ENCODE measurements at regions not wholly inside any gene's neighbourhood (a gene's known extent, or its start where the extent isn't known, plus 50 kb on each side); places are given as distances from the start of the nearest gene placed in this dataset.

DNA sequence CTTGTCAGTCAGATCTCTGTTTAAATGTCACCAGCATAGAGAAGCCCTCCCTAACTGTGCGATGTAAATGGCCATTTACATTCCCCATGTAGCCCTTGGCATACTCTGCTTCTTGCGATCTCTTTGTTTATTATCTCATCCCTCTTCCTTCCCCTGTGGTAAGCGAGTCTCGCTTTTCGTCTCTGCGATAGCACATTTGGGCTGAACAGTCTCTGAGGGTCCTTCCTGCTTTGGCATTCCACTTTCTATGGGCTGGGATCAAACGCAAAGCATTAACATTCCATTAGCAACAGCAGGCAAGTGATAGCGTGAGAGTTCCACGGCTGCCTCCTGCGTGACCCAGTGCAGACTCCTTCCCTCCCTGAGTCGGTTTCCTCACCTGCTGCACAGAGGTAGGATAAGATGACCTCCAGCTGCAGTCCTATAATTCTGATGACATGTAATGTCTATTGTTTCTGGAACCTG lies 61.4 kb upstream of the TUNAR start:
- Histone ChIP-seq H3K79me2 (ENCODE audit: insufficient read depth, low read length) (no peaks in the 10 kb centered on the region), H3K4me1 (ENCODE audit: insufficient read depth, low read length, severe bottlenecking) (no peaks in the 10 kb centered on the region), H3K36me3 (ENCODE audit: insufficient read depth, low read length) (no peaks in the 10 kb centered on the region), H3K9ac (ENCODE audit: low read length) (no peak overlapping the region), H3K27me3 (ENCODE audit: insufficient read depth, low read length) (0 out of 2 replicates have a peak, but pooled peaks cover 5% of the 10 kb centered on the region), H3K4me3 (ENCODE audit: low read depth, low read length, poor library complexity, severe bottlenecking) (no peak overlapping the region), H3F3A (ENCODE audit: insufficient read depth, low read length) (no peaks in the 10 kb centered on the region), H3K9me2 (ENCODE audit: low read depth, low read length) (no peaks in the 10 kb centered on the region), H4K20me1 (ENCODE audit: insufficient read depth, low read length) (no peaks in the 10 kb centered on the region), H3K4me2 (ENCODE audit: low read length) (no peak overlapping the region), H3K9me3 (ENCODE audit: low read length) (no peaks in the 10 kb centered on the region), H3K27ac (ENCODE audit: low read depth, low read length, poor library complexity, severe bottlenecking) (no peak overlapping the region), H2AFZ (ENCODE audit: low read length) (no peak overlapping the region)
- TF ChIP-seq, protein P1, sequence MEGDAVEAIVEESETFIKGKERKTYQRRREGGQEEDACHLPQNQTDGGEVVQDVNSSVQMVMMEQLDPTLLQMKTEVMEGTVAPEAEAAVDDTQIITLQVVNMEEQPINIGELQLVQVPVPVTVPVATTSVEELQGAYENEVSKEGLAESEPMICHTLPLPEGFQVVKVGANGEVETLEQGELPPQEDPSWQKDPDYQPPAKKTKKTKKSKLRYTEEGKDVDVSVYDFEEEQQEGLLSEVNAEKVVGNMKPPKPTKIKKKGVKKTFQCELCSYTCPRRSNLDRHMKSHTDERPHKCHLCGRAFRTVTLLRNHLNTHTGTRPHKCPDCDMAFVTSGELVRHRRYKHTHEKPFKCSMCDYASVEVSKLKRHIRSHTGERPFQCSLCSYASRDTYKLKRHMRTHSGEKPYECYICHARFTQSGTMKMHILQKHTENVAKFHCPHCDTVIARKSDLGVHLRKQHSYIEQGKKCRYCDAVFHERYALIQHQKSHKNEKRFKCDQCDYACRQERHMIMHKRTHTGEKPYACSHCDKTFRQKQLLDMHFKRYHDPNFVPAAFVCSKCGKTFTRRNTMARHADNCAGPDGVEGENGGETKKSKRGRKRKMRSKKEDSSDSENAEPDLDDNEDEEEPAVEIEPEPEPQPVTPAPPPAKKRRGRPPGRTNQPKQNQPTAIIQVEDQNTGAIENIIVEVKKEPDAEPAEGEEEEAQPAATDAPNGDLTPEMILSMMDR (IDR thresholded peaks at IDR 0.05; ENCODE audit: low read length): no peak

DNA sequence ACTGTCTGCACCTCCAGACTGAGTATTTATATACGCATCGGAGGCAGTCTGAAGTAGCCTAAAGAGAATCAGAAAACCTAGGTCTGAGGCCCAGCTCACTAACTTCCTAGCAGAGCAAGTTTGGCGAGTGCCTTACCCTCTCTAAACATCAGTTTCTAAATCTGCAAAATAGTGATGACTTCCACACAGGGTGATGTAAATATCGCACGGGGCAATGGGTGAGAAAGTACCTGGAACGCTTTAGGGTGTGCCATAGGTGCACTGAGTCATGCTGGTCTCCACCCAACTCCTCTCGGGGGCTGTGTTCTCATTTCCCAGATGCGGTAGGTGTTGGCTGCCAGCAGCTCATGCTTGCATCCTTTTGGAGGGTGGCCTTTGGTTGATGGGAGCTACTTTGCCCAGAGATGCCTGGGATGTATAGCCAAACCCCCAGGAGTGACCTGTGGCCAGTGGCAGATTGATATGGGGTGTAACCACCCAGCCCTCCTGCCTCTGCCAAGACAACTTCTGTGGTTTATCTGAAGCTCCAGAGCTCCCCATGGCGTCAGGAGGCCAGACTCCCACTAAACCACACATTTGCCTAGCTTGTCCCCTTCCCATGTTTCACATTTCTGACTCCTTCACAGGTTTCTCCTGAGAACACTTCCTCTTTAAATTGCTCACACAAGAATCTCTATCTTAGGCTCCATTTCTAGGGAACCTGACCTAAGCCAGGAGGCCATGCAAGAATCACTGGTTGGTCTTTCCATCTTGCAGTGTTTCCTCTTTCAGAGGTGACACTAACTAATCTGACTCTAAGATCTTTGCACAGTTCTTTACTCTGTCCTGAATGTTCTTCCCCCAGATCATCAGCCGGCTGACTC lies 62.0 kb upstream of the TUNAR start:
- H3K9me3 ChIP-seq (ENCODE audit: low read length): no peaks in the 10 kb centered on the region
- H3K36me3 ChIP-seq (ENCODE audit: insufficient read depth, low read length): no peaks in the 10 kb centered on the region
- no peak overlapping the region for H3K27ac ChIP-seq (ENCODE audit: low read depth, low read length, poor library complexity, severe bottlenecking)
- H3K27me3 ChIP-seq (ENCODE audit: insufficient read depth, low read length): 0 out of 2 replicates have a peak, but pooled peaks cover 5% of the 10 kb centered on the region
- H3K9me2 ChIP-seq (ENCODE audit: low read depth, low read length): no peaks in the 10 kb centered on the region
- H3K4me3 ChIP-seq (ENCODE audit: low read depth, low read length, poor library complexity, severe bottlenecking): no peak overlapping the region
- no peaks in the 10 kb centered on the region for H3K4me1 ChIP-seq (ENCODE audit: insufficient read depth, low read length, severe bottlenecking)
- H3K4me2 ChIP-seq (ENCODE audit: low read length): no peak overlapping the region
- H3F3A ChIP-seq (ENCODE audit: insufficient read depth, low read length): no peaks in the 10 kb centered on the region
- TF ChIP-seq EZH2 (IDR thresholded peaks at IDR 0.05; ENCODE audit: borderline replicate concordance, low read length): no peak
- TF ChIP-seq, protein P1 (IDR thresholded peaks at IDR 0.05; ENCODE audit: low read length): no peak
- H4K20me1 ChIP-seq (ENCODE audit: insufficient read depth, low read length): no peaks in the 10 kb centered on the region
- no peaks in the 10 kb centered on the region for H3K79me2 ChIP-seq (ENCODE audit: insufficient read depth, low read length)
- H2AFZ ChIP-seq (ENCODE audit: low read length): no peak overlapping the region
- H3K9ac ChIP-seq (ENCODE audit: low read length): no peak overlapping the region

DNA sequence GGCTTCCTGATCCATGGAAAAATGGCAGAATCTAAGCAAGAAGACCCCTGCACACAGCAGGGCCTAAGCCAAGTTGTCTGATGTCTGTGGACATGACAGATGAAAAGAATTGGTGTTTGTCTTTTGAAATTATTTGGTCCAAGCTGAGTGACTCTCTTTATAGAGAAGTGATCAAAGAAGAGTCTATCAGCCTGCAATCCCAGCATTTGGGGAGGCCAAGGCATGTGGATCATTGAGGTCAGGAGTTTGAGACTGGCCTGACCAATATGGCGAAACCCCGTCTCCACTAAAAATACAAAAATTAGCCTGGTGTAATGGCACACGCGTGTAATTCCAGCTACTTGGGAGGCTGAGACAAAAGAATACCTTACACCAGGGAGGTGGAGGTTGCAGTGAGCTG lies 64.8 kb upstream of the TUNAR start:
- no peak overlapping the region for H3K9ac ChIP-seq (ENCODE audit: low read length)
- no peaks in the 10 kb centered on the region for H3K4me1 ChIP-seq (ENCODE audit: insufficient read depth, low read length, severe bottlenecking)
- 0 out of 2 replicates have a peak, but pooled peaks cover 5% of the 10 kb centered on the region for H3K27me3 ChIP-seq (ENCODE audit: insufficient read depth, low read length)
- no peaks in the 10 kb centered on the region for H3K9me2 ChIP-seq (ENCODE audit: low read depth, low read length)
- H3K4me3 ChIP-seq (ENCODE audit: low read depth, low read length, poor library complexity, severe bottlenecking): no peak overlapping the region
- no peaks in the 10 kb centered on the region for H3F3A ChIP-seq (ENCODE audit: insufficient read depth, low read length)
- H3K79me2 ChIP-seq (ENCODE audit: insufficient read depth, low read length): no peaks in the 10 kb centered on the region
- no peaks in the 10 kb centered on the region for H4K20me1 ChIP-seq (ENCODE audit: insufficient read depth, low read length)
- no peak overlapping the region for H2AFZ ChIP-seq (ENCODE audit: low read length)
- no peaks in the 10 kb centered on the region for H3K36me3 ChIP-seq (ENCODE audit: insufficient read depth, low read length)
- no peak overlapping the region for H3K4me2 ChIP-seq (ENCODE audit: low read length)
- no peak for TF ChIP-seq EZH2 (IDR thresholded peaks at IDR 0.05; ENCODE audit: borderline replicate concordance, low read length)
- TF ChIP-seq, protein P1 (IDR thresholded peaks at IDR 0.05; ENCODE audit: low read length): no peak
- no peak overlapping the region for H3K27ac ChIP-seq (ENCODE audit: low read depth, low read length, poor library complexity, severe bottlenecking)
- no peaks in the 10 kb centered on the region for H3K9me3 ChIP-seq (ENCODE audit: low read length)
